Endothelial cell of umbilical vein (primary cell): ENCODE measurements at regions not wholly inside any gene's neighbourhood (a gene's known extent, or its start where the extent isn't known, plus 50 kb on each side); places are given as distances from the start of the nearest gene placed in this dataset.
"Not testable (repeated sequence)": the region's sequence is repeated elsewhere in the genome, so short reads cannot be mapped to it uniquely, and the experiment has no call there.

ENCODE experiments used
- BruUV-seq: library from RNA; stranded (reverse); fragments of 400-500 nt; replicated peaks from 2 replicates; lab custom pipeline; 2021; lab: Mats Ljungman, UMichigan
- CTCF ChIA-PET: fragments of 300-600, 350-600 bp; sonication (Branson Sonifier 250); formaldehyde crosslinking; loops from one replicate; lab custom pipeline; 2021; ENCODE audit warnings: antibody characterized with exemption, inconsistent platforms; lab: Charles Lee
- POLR2A ChIA-PET: fragments of 300-600, 350-600 bp; sonication (Branson Sonifier 250); formaldehyde crosslinking; loops from one replicate; lab custom pipeline; 2021; ENCODE audit warnings: antibody characterized with exemption, inconsistent platforms; lab: Charles Lee
- DNase-seq: peaks from one replicate; pipeline ENCODE4 v3.0.0-alpha.2; 2011; ENCODE audit warnings: low read depth, low spot score
- FAIRE-seq: peaks from 2 replicates; lab custom pipeline; 2011; peaks lifted over from hg19 to GRCh38; lab: Jason Lieb, UNC
- H2AFZ ChIP-seq: 2 replicates; pipeline ENCODE4 v1.6.0; 2012; ENCODE audit warnings: low read depth, low read length, control low read depth, inconsistent platforms
- H3K27ac ChIP-seq: 2 replicates; pipeline ENCODE4 v1.5.1; 2011; ENCODE audit warnings: low read depth, mild to moderate bottlenecking, control low read depth, low read length, moderate library complexity; ENCODE audit not compliant: insufficient read depth
- H3K27me3 ChIP-seq, 2 experiments: 2 replicates each; pipeline versions ENCODE4 v1.6.0 to v1.6.1; 2011; ENCODE audit warnings: low read length in 2 of 2, mixed read lengths in 1 of 2; ENCODE audit not compliant: control insufficient read depth in 2 of 2, insufficient read depth in 2 of 2
- H3K36me3 ChIP-seq, 2 experiments: 2 replicates in 1 of 2; 3 replicates in 1 of 2; pipeline ENCODE4 v1.5.1; 2011; ENCODE audit warnings: low read length in 2 of 2, mild to moderate bottlenecking in 1 of 2, moderate library complexity in 1 of 2; ENCODE audit not compliant: control insufficient read depth in 2 of 2, insufficient read depth in 2 of 2; ENCODE audit errors: extremely low read depth in 1 of 2
- H3K4me1 ChIP-seq: 3 replicates; pipeline ENCODE4 v1.5.1; 2011; ENCODE audit warnings: mild to moderate bottlenecking, low read length; ENCODE audit not compliant: control insufficient read depth, insufficient read depth; ENCODE audit errors: extremely low read depth
- H3K4me2 ChIP-seq: 2 replicates; pipeline ENCODE4 v1.6.1; 2011; ENCODE audit warnings: low read length, control low read depth, mixed read lengths; ENCODE audit not compliant: insufficient read depth
- H3K4me3 ChIP-seq, 3 experiments: fragments of 200-600 bp in 1 of 3; sonication (generic), shearing (Covaris generic) in 1 of 3; replicated peaks in 1 of 3; 2 replicates each; pipeline ENCODE4 v1.5.1; 2011 to 2016; ENCODE audit warnings: control low read depth in 3 of 3, low read length in 3 of 3, mild to moderate bottlenecking in 2 of 3, inconsistent platforms in 1 of 3, low read depth in 1 of 3, moderate library complexity in 1 of 3; ENCODE audit not compliant: insufficient read depth in 1 of 3
- H3K79me2 ChIP-seq: 2 replicates; pipeline ENCODE4 v1.6.0; 2012; ENCODE audit warnings: low read length, inconsistent platforms; ENCODE audit not compliant: control insufficient read depth, insufficient read depth
- H3K9ac ChIP-seq: replicated peaks from 2 replicates; pipeline ENCODE3; 2011; ENCODE audit warnings: low read length, control low read depth; ENCODE audit not compliant: insufficient read depth; ENCODE audit errors: extremely low read depth
- H3K9me1 ChIP-seq: replicated peaks from 3 replicates; pipeline ENCODE4 v1.6.0; 2011; ENCODE audit warnings: mild to moderate bottlenecking, low read length; ENCODE audit not compliant: control insufficient read depth, insufficient read depth; ENCODE audit errors: extremely low read depth
- H3K9me3 ChIP-seq: replicated peaks from 2 replicates; pipeline ENCODE4 v1.5.1; 2012; ENCODE audit warnings: low read length, inconsistent platforms; ENCODE audit not compliant: control insufficient read depth, insufficient read depth
- H4K20me1 ChIP-seq: replicated peaks from 2 replicates; pipeline ENCODE3; 2011; ENCODE audit warnings: mild to moderate bottlenecking, low read length; ENCODE audit not compliant: control insufficient read depth, insufficient read depth; ENCODE audit errors: extremely low read depth
- dilution Hi-C: fragments of 300-500 bp; cut with MboI; formaldehyde crosslinking; loops from one replicate; pipeline ENCODE4 v1.15.0; 2019; ENCODE audit warnings: low sequenced_read_pairs; ENCODE audit not compliant: extremely low pct_ligation_motif_present
- intact Hi-C: fragments of 100-400 bp; cut with micrococcal nuclease; formaldehyde crosslinking; loops from one replicate; pipeline ENCODE4 v1.10.0; 2022

- H4K20me1 ChIP-seq, H3K36me3 ChIP-seq, H3K4me1 ChIP-seq, dilution Hi-C loops, H3K4me3 ChIP-seq, FAIRE-seq, H3K9me1 ChIP-seq, H3K79me2 ChIP-seq, POLR2A ChIA-PET, DNase-seq, CTCF ChIA-PET, H3K9ac ChIP-seq, H3K9me3 ChIP-seq, H3K4me2 ChIP-seq, H3K27me3 ChIP-seq, H3K27ac ChIP-seq, H2AFZ ChIP-seq, BruUV-seq: not testable (repeated sequence)
- intact Hi-C loops, result loop anchor here (10.0 kb wide), 1 partner anchor 170 kb away; no protein-coding TSS in a partner anchor
Measured at GRCh38 chrY:7374485-7374884, 462.9 kb upstream of the AMELY start.

GRCh38 chrY:7371953-7372352, 460.4 kb upstream of the AMELY start:
- H3K4me1 ChIP-seq, DNase-seq, H3K79me2 ChIP-seq, BruUV-seq, H3K9me3 ChIP-seq, H3K4me3 ChIP-seq, H3K36me3 ChIP-seq, H3K27ac ChIP-seq, H3K27me3 ChIP-seq, H3K9me1 ChIP-seq, H2AFZ ChIP-seq, H4K20me1 ChIP-seq, POLR2A ChIA-PET, H3K4me2 ChIP-seq, dilution Hi-C loops, CTCF ChIA-PET, H3K9ac ChIP-seq: not testable (repeated sequence)
- FAIRE-seq, result peak; percentile 62
- intact Hi-C loops, result loop anchor here (10.0 kb wide), 1 partner anchor 173 kb away; no protein-coding TSS in a partner anchor

- H3K27ac ChIP-seq, H3K9me3 ChIP-seq, H3K27me3 ChIP-seq, H3K4me2 ChIP-seq, BruUV-seq, CTCF ChIA-PET, POLR2A ChIA-PET, H3K79me2 ChIP-seq, H3K4me1 ChIP-seq, H3K9me1 ChIP-seq, H3K4me3 ChIP-seq, H2AFZ ChIP-seq, DNase-seq, dilution Hi-C loops, H4K20me1 ChIP-seq, H3K36me3 ChIP-seq, H3K9ac ChIP-seq: not testable (repeated sequence)
- intact Hi-C loops, result loop anchor here (10.0 kb wide), 1 partner anchor 174 kb away; no protein-coding TSS in a partner anchor
- peak; percentile 43 for FAIRE-seq
Measured at GRCh38 chrY:7371026-7371425, 459.5 kb upstream of the AMELY start.
